HepG2 (cell line): ENCODE measurements at regions not wholly inside any gene's neighbourhood (a gene's known extent, or its start where the extent isn't known, plus 50 kb on each side); places are given as distances from the start of the nearest gene placed in this dataset.

Experiments
- CBX1 ChIP-seq: IDR thresholded peaks from one replicate; pipeline ENCODE4 v1.6.1; 2016; ENCODE audit warnings: antibody characterized with exemption, low read depth
- CEBPB ChIP-seq: IDR thresholded peaks from 2 replicates; pipeline ENCODE4 v1.6.1; 2011; ENCODE audit warnings: low read depth, low read length, improper control_type of control experiment, borderline replicate concordance
- DR1 ChIP-seq: sonication (generic); formaldehyde crosslinking; IDR thresholded peaks from 2 replicates; pipeline ENCODE4 v1.8.0; 2021; ENCODE audit warnings: mild to moderate bottlenecking, missing genetic modification reagents, inconsistent platforms
- EP300 ChIP-seq, 3 experiments: sonication (generic) in 1 of 3; formaldehyde crosslinking in 1 of 3; IDR thresholded peaks; 2 replicates each; pipeline versions ENCODE4 v1.5.1 to v1.6.1; 2011 to 2020; ENCODE audit warnings: low read depth in 2 of 3, low read length in 2 of 3, borderline replicate concordance in 1 of 3, improper control_type of control experiment in 1 of 3, mild to moderate bottlenecking in 1 of 3, missing genetic modification reagents in 1 of 3, moderate library complexity in 1 of 3
- FOXO4 ChIP-seq: sonication (generic); formaldehyde crosslinking; conservative IDR thresholded peaks from 2 replicates; pipeline ENCODE4 v1.8.1; 2023; ENCODE audit warnings: missing genetic modification reagents
- FOXP1 ChIP-seq, 2 experiments: fragments of 450-650 bp in 1 of 2; IDR thresholded peaks; 2 replicates each; pipeline ENCODE4 v1.6.1; 2017 to 2018; ENCODE audit warnings: antibody characterized with exemption in 1 of 2
- GFI1 ChIP-seq: sonication (generic); formaldehyde crosslinking; IDR thresholded peaks from 2 replicates; pipeline ENCODE4 v1.5.0; 2020; ENCODE audit warnings: missing genetic modification reagents, mild to moderate bottlenecking, borderline replicate concordance
- HMG20B ChIP-seq: conservative IDR thresholded peaks from 2 replicates; pipeline ENCODE4 v1.6.1; 2016; ENCODE audit warnings: missing genetic modification reagents, missing compliant biosample characterization
- HNF4A ChIP-seq: sonication (generic); formaldehyde crosslinking; IDR thresholded peaks from 2 replicates; pipeline ENCODE4 v1.4.0; 2020; ENCODE audit warnings: missing genetic modification reagents
- KMT2A ChIP-seq: sonication (generic); formaldehyde crosslinking; IDR thresholded peaks from 2 replicates; pipeline ENCODE4 v1.4.0; 2020; ENCODE audit warnings: missing genetic modification reagents
- MAF1 ChIP-seq: sonication (generic); formaldehyde crosslinking; IDR thresholded peaks from 2 replicates; pipeline ENCODE4 v1.5.0; 2020; ENCODE audit warnings: missing genetic modification reagents, borderline replicate concordance
- MIER3 ChIP-seq: IDR thresholded peaks from 2 replicates; pipeline ENCODE4 v1.6.1; 2016; ENCODE audit warnings: missing compliant biosample characterization, borderline replicate concordance
- NFIC ChIP-seq: IDR thresholded peaks from 2 replicates; pipeline ENCODE4 v1.6.1; 2012; ENCODE audit warnings: mild to moderate bottlenecking, low read length, inconsistent platforms
- SAFB2 ChIP-seq: sonication (generic); formaldehyde crosslinking; IDR thresholded peaks from 2 replicates; pipeline ENCODE4 v1.5.1; 2020; ENCODE audit warnings: missing genetic modification reagents, low read depth, mild to moderate bottlenecking, borderline replicate concordance
- THRA ChIP-seq: sonication (generic); formaldehyde crosslinking; IDR thresholded peaks from 2 replicates; pipeline ENCODE4 v1.4.0; 2020; ENCODE audit warnings: missing genetic modification reagents, borderline replicate concordance
- ZFP36 ChIP-seq: fragments of 150-350 bp; IDR thresholded peaks from 2 replicates; pipeline ENCODE4 v1.6.1; 2018; ENCODE audit warnings: borderline replicate concordance, low read length, low read depth; ENCODE audit not compliant: partially characterized antibody
- ZFP62 ChIP-seq: sonication (generic); formaldehyde crosslinking; IDR thresholded peaks from 2 replicates; pipeline ENCODE4 v1.4.0; 2020; ENCODE audit warnings: missing genetic modification reagents
- ZFX ChIP-seq: sonication (generic); formaldehyde crosslinking; IDR thresholded peaks from 2 replicates; pipeline ENCODE4 v1.4.0; 2020; ENCODE audit warnings: mild to moderate bottlenecking, low read depth, missing genetic modification reagents, moderate library complexity
- ZNF777 ChIP-seq: sonication (generic); formaldehyde crosslinking; IDR thresholded peaks from 2 replicates; pipeline ENCODE4 v1.4.0; 2020; ENCODE audit warnings: missing genetic modification reagents
- ZXDC ChIP-seq: sonication (generic); formaldehyde crosslinking; IDR thresholded peaks from 2 replicates; pipeline ENCODE4 v1.5.0; 2020; ENCODE audit warnings: mild to moderate bottlenecking, missing genetic modification reagents
- TF ChIP-seq, protein P1 (sequence below): IDR thresholded peaks from 2 replicates; pipeline ENCODE4 v1.6.1; 2016; ENCODE audit warnings: missing compliant biosample characterization, missing genetic modification reagents, borderline replicate concordance

- TF ChIP-seq SAFB2 (CRISPR knock-in tag) (no peak), DR1 (CRISPR knock-in tag) (no peak), ZFP36 (no peak), HNF4A (peak; percentile 50; the same call in 1 of the 2 replicates), ZXDC (CRISPR knock-in tag) (no peak), MIER3 (CRISPR knock-in tag) (no peak), GFI1 (no peak), THRA (no peak; the same call in 1 of the 2 replicates), EP300 (IDR thresholded peaks at IDR 0.05; ENCODE audit: low read depth in 2 of 2, low read length in 2 of 2) (peak in 1 of 2 experiments; percentile 74; a peak in 2 of 4 replicates), EP300 (CRISPR knock-in tag; IDR thresholded peaks at IDR 0.05; ENCODE audit: borderline replicate concordance) (peak; percentile 72; the same call in 1 of the 2 replicates), ZFX (no peak), CEBPB (no peak), ZNF777 (CRISPR knock-in tag) (no peak), ZFP62 (CRISPR knock-in tag) (no peak), CBX1 (no peak), MAF1 (CRISPR knock-in tag) (no peak), HMG20B (no peak), FOXO4 (CRISPR knock-in tag) (no peak), NFIC (no peak), FOXP1 (IDR thresholded peaks at IDR 0.05) (no peak), FOXP1 (CRISPR knock-in tag; IDR thresholded peaks at IDR 0.05) (peak; percentile 32; the same call in 1 of the 2 replicates), KMT2A (no peak)
- TF ChIP-seq, protein P1, sequence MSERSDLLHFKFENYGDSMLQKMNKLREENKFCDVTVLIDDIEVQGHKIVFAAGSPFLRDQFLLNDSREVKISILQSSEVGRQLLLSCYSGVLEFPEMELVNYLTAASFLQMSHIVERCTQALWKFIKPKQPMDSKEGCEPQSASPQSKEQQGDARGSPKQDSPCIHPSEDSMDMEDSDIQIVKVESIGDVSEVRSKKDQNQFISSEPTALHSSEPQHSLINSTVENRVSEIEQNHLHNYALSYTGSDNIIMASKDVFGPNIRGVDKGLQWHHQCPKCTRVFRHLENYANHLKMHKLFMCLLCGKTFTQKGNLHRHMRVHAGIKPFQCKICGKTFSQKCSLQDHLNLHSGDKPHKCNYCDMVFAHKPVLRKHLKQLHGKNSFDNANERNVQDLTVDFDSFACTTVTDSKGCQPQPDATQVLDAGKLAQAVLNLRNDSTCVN = no peak
Measured at GRCh38 chr3:40871394-40871793, 327.9 kb upstream of the CTNNB1 start (continued).
